ENCODE measurements at regions not wholly inside any gene's neighbourhood (a gene's known extent, or its start where the extent isn't known, plus 50 kb on each side); places are given as distances from the start of the nearest gene placed in this dataset.

DNA sequence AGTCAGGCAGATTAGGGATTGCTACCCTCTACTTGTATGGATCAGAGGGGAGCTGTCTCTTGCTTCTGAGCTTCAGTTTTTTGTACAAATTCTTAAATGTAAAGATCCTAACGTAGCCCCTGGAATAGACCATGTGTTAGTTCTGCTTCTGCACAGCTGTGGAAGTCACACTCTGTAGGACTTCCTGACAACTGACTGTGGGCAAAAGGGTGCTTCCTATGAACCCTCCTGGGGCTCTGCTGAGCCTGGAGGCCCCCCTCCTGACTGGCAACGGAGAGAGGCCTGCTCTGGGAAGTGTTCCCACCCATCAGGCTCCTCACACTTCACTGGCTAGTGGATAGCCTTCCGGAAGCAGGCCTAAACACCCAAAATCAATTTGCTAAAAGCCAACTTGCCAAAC, 131.0 kb downstream of the RPLP1 start:
- no peaks in the 10 kb centered on the region for H3K36me3 Mint-ChIP-seq (ENCODE audit: low read depth)
- intact Hi-C loops (cut with micrococcal nuclease) = no loop called here
- H3K27me3 Mint-ChIP-seq = peaks cover 12% of the 10 kb centered on the region
- peak overlapping the region; percentile 70 for H3K27ac Mint-ChIP-seq
- peaks cover 37% of the 10 kb centered on the region for H3K4me1 Mint-ChIP-seq (ENCODE audit: low read depth)
- H3K9me3 Mint-ChIP-seq = no peaks in the 10 kb centered on the region
- no peak overlapping the region for H3K4me3 Mint-ChIP-seq

DNA sequence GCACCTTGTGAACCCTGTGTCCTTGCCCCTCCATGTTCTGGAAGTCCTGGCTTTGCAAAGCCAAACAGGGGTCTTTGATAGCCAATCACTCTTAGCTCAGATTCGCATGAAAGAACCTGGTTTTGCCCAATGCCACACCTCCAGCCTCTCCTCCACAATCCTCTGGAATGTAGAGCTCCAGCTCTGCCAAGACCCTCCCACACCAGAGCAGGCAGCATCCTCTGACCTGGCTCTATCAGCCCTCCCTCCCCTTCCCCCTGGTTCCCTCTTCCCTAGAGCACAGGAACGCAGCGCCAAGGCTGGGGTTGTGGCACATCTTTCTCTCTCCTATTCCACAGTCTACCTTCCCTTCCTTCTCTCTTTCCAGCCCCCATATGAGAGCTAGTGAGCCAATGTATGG, 133.3 kb downstream of the RPLP1 start:
- H3K27me3 Mint-ChIP-seq = peaks cover 4% of the 10 kb centered on the region
- H3K36me3 Mint-ChIP-seq (ENCODE audit: low read depth) = no peaks in the 10 kb centered on the region
- H3K4me1 Mint-ChIP-seq (ENCODE audit: low read depth) = peaks cover 33% of the 10 kb centered on the region
- no peak overlapping the region for H3K27ac Mint-ChIP-seq
- no peak overlapping the region for H3K4me3 Mint-ChIP-seq
- intact Hi-C loops (cut with micrococcal nuclease) = no loop called here
- no peaks in the 10 kb centered on the region for H3K9me3 Mint-ChIP-seq

DNA sequence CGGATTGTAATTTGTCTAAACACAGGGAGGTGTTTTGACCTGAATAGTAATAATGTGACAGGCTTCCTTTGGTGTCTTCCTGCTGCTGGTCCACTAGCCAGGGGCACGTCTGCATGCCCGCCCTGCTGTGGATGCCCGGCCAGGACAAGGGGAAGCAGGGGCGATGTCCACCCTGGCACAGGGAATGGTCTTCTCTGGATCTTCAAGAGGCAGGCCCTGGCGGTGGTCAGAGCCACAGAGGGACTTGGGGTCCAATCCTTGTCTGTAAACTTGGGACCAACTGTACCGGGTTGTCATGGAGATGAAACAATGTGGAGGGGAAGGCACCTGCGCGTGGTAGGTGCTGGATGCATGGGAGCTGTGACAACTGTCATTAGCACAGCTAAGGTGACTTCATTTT, 134.1 kb downstream of the RPLP1 start:
- Mint-ChIP-seq H3K27me3 (peaks cover 2% of the 10 kb centered on the region), H3K4me1 (ENCODE audit: low read depth) (peaks cover 33% of the 10 kb centered on the region), H3K9me3 (no peaks in the 10 kb centered on the region), H3K36me3 (ENCODE audit: low read depth) (no peaks in the 10 kb centered on the region), H3K27ac (no peak overlapping the region), H3K4me3 (no peak overlapping the region)
- intact Hi-C loops (cut with micrococcal nuclease) = no loop called here

DNA sequence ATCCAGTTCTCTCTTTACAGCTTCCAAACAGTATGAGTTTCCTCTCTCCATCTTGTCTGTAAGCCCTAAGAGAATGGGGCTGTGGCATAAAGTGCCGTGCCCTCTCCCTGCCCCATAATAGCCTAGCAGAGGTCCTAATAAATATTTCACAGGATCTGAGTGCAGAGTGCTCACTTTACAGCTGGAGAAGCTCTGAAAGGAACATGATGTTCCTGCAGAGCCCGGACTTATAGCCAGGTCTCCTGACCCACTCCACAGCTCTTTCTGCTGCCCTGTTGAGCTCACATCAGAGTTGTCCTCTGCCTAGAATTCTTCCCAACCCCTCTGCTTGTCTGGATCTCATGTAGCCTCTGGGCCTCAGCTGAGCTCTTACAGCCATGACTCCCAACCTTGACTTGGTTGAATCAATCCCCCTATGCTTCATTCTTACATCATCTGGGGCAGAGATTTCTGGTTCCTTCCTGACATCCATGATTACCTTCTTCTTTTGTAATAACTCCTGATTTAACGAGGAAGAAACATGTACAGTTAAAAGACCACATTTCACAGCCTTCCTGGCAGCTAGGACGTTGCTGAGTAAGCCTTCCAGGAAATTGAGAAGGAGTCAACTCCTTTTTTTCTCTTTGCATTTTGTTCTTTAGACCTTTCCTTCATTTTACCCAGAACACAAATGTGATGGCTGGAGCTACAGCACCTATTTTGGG, 135.3 kb downstream of the RPLP1 start:
- Mint-ChIP-seq H3K9me3 (no peaks in the 10 kb centered on the region), H3K4me1 (ENCODE audit: low read depth) (peaks cover 33% of the 10 kb centered on the region), H3K27ac (no peak overlapping the region), H3K36me3 (ENCODE audit: low read depth) (no peaks in the 10 kb centered on the region), H3K27me3 (peaks cover 2% of the 10 kb centered on the region), H3K4me3 (no peak overlapping the region)
- intact Hi-C loops (cut with micrococcal nuclease) = no loop called here

DNA sequence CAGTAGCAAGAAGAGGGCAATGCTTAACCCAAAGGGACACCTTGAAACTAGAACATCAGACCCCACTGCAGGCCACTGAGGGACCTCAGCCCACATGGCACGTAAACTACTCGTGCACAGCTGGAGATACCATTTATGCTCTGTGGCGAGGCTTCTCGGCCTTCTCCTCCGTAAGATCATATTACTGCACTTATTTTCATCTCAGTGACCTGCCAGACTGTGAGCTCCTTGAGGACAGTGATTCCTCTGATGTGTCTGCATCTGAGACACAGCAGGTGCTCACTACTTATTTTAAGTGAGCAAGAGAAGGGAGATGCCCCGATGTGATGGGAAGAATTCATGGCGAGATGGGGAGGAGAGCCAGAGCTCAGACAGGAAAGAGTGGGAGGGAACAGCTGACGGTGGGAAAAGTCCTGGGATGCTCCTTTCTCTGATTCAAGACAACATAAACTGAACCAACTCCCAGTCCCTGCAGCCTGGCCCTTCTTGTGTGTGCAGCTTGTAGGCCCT, 137.6 kb downstream of the RPLP1 start:
- Mint-ChIP-seq H3K4me1 (ENCODE audit: low read depth) (peaks cover 40% of the 10 kb centered on the region), H3K36me3 (ENCODE audit: low read depth) (no peaks in the 10 kb centered on the region), H3K27me3 (peaks cover 9% of the 10 kb centered on the region), H3K4me3 (no peak overlapping the region), H3K27ac (no peak overlapping the region), H3K9me3 (no peaks in the 10 kb centered on the region)
- intact Hi-C loops (cut with micrococcal nuclease) = no loop called here

DNA sequence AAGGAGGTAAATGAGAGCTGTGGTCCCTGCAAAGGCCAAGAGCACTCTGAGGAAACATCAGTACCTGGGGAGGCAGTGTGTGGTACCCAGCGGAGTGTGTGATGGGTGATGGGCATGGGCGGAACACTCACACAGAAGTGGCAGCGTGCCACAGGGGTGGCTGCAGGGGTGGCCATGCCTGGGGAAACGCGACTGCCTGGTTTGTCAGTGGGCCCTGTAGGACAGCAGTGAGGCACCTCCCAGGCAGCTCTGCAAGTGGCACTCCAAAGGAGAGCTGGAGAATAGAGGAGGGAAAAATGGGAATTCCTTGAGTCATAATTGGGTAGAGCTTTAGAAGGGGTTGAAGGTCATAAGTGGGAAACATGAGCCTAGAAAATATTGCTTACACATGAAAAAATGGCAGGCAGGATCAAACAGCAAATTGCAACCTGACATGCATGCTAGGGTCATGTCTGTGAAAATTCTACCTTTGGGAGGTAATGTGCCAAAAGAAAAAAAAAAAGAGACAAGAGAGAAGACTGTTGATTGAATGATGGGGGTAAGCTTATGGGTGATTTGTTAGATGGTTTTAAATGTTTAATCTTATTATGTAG, 138.4 kb downstream of the RPLP1 start:
- no peak overlapping the region for H3K27ac Mint-ChIP-seq
- H3K4me1 Mint-ChIP-seq (ENCODE audit: low read depth) = peaks cover 47% of the 10 kb centered on the region
- no peak overlapping the region for H3K4me3 Mint-ChIP-seq
- H3K27me3 Mint-ChIP-seq = peaks cover 16% of the 10 kb centered on the region
- intact Hi-C loops (cut with micrococcal nuclease) = no loop called here
- H3K36me3 Mint-ChIP-seq (ENCODE audit: low read depth) = no peaks in the 10 kb centered on the region
- no peaks in the 10 kb centered on the region for H3K9me3 Mint-ChIP-seq

DNA sequence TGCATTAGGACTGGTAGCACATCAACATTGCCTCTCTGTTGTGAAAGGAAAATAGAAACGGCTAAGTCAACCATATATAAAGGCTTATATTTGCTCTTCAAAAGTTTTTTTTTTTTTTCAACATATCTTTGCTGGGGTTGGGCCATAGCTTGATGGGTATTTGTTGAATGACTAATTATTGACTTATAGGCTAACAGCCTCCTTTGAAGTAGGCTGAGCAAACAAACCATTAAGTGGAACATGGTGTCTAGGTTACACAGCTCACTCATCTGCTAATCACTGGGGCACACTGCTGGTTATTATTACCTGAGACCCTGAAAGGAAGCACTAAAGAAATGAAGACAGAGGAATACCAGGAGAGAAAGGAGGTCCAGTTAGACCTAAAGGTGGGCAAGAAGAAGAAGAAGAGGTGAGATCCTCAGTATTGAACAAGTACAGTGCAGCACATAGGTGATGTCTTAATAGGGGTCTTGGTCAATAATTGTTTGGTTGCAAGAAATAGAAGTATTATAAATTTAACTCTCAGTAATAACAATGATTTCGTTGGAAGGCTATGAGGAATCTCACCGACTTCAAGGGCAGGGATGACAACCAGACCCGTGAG, 139.4 kb downstream of the RPLP1 start:
- Mint-ChIP-seq H3K4me3 (no peak overlapping the region), H3K27me3 (peaks cover 21% of the 10 kb centered on the region), H3K27ac (no peak overlapping the region), H3K4me1 (ENCODE audit: low read depth) (peaks cover 47% of the 10 kb centered on the region), H3K9me3 (no peaks in the 10 kb centered on the region), H3K36me3 (ENCODE audit: low read depth) (no peaks in the 10 kb centered on the region)
- intact Hi-C loops (cut with micrococcal nuclease) = no loop called here

DNA sequence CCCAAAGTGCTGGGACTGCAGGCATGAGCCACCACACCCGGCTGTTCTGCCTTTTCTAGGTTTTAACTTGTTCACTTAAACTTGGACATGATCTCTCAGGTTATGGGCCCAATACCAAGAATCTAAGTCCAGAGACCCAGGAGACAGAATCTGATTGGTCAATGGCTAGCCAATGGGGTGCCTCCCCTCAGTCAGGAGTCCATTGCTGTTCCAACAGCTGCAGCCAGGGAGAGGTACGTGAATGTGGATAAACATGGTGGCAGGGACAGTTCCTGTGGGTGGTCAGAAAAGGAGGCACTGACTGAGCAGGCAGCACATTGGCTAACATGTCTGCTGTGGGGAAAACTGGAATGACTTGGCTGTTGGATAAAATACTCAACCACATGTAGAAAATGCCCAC, 140.3 kb downstream of the RPLP1 start:
- peaks cover 23% of the 10 kb centered on the region for H3K27me3 Mint-ChIP-seq
- no peaks in the 10 kb centered on the region for H3K36me3 Mint-ChIP-seq (ENCODE audit: low read depth)
- H3K4me1 Mint-ChIP-seq (ENCODE audit: low read depth) = peaks cover 38% of the 10 kb centered on the region
- no peak overlapping the region for H3K4me3 Mint-ChIP-seq
- no peaks in the 10 kb centered on the region for H3K9me3 Mint-ChIP-seq
- intact Hi-C loops (cut with micrococcal nuclease) = no loop called here
- H3K27ac Mint-ChIP-seq = no peak overlapping the region

DNA sequence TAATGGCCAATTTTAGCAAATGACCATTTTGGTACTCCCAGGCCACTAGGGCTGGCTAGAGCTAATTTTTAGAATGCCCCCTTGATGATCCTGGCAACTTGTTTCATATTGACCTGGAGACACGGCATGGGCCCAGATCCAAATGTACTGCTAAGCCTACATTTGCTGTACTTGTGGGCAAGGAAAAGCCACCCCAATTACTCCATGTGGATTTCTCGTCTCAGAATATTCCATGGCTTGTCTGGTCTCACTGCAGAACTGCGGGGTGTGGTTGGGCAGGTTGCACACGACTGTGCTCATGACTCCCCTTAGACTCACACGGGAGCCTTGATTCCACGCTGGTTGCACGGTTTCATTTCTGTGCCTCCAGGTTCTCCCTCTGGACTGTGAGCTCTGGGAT, 140.9 kb downstream of the RPLP1 start:
- Mint-ChIP-seq H3K36me3 (ENCODE audit: low read depth) (no peaks in the 10 kb centered on the region), H3K4me3 (no peak overlapping the region), H3K4me1 (ENCODE audit: low read depth) (peaks cover 33% of the 10 kb centered on the region), H3K27me3 (peaks cover 22% of the 10 kb centered on the region), H3K27ac (no peak overlapping the region), H3K9me3 (no peaks in the 10 kb centered on the region)
- intact Hi-C loops (cut with micrococcal nuclease) = no loop called here

DNA sequence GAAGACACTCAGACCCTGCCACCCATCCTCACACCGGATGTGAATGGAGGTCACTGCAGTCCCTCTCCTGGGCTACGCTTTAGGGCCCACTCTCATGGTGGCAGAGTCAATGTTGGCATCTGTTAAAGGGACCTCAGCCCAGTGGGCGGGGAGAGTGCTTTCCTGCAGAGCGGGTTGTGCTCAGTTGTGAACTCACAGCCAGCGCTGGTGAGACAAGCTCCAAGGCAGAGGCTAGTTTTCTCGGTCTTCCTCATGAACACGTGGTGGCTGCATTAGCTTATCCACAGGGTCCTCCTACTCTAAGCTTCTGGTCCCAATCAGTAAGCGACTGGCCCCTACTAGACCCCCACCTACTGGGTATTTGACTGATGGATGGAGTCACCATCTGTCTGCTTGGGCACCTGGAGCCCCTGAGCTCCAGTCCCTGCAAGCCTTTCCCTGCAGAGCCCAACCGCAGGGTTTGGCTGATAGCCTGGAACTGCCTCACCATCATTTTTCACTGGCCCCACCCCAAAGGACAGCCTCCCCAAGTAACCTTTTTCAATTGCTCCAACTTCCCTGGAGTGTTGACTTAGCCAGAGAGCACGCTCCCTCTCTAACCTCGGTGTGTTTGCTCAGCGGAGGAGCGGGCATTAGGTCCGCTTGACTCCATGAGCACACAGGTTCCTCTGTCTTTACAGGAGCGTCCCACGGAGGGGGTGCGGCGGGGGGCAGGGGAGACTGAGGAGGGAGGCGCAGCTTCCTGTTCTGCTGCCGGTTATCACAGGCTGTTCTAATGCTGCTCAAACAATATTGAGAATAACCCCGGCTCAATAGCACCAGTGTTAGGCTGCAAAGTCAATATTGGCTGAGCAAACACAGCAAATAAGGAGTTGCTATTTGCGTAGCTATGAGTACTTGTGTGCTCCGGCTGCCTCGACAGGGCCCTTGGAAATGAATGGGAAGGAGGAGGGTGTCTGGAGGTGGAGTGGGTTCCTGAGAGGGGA, 141.7 kb downstream of the RPLP1 start:
- peaks cover 27% of the 10 kb centered on the region for H3K27me3 Mint-ChIP-seq
- no peak overlapping the region for H3K27ac Mint-ChIP-seq
- H3K36me3 Mint-ChIP-seq (ENCODE audit: low read depth) = no peaks in the 10 kb centered on the region
- peak overlapping the region; percentile 59 for H3K4me3 Mint-ChIP-seq
- H3K4me1 Mint-ChIP-seq (ENCODE audit: low read depth) = peaks cover 33% of the 10 kb centered on the region
- intact Hi-C loops (cut with micrococcal nuclease) = no loop called here
- no peaks in the 10 kb centered on the region for H3K9me3 Mint-ChIP-seq

DNA sequence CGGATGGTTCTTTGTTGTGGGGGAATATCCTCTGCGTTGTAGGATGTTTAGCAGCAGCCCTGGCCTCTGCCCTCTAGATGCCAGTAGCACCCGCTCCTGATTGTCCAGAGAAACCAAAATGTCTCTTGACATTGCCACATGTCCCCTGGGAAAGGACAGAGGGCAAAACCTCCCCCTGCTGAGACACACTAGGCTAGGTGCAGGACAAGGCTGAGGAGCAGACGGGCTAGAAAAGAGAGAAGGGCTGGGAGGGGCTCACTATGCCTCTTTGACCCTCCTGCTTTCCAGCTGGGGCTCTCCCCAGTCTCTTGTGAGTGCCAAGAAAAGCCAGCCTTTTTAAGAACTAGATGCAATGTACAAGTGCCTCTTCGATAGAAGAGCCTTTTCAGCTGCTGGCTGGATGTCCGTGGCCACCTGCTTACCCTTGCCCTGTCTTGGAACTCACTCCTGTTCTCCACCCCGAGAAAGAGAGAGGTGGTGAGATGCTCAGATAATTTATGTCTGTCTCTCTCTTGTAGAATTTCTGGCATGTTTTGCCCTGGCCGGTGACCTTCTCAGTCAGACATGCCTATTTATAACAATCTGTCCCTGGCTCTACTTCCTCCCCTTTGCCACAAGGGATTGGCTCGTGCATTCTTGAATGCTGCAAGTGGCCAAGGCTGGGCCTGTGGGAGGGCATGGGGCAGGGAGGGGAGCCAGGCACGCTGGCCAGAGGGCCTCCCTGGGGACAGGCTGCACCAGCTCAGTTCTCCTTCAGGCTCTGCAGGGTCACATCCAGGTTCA, 142.6 kb downstream of the RPLP1 start:
- H3K27me3 Mint-ChIP-seq = peaks cover 35% of the 10 kb centered on the region
- no peaks in the 10 kb centered on the region for H3K9me3 Mint-ChIP-seq
- H3K36me3 Mint-ChIP-seq (ENCODE audit: low read depth) = no peaks in the 10 kb centered on the region
- intact Hi-C loops (cut with micrococcal nuclease) = no loop called here
- peaks cover 31% of the 10 kb centered on the region for H3K4me1 Mint-ChIP-seq (ENCODE audit: low read depth)
- H3K4me3 Mint-ChIP-seq = no peak overlapping the region
- H3K27ac Mint-ChIP-seq = no peak overlapping the region

DNA sequence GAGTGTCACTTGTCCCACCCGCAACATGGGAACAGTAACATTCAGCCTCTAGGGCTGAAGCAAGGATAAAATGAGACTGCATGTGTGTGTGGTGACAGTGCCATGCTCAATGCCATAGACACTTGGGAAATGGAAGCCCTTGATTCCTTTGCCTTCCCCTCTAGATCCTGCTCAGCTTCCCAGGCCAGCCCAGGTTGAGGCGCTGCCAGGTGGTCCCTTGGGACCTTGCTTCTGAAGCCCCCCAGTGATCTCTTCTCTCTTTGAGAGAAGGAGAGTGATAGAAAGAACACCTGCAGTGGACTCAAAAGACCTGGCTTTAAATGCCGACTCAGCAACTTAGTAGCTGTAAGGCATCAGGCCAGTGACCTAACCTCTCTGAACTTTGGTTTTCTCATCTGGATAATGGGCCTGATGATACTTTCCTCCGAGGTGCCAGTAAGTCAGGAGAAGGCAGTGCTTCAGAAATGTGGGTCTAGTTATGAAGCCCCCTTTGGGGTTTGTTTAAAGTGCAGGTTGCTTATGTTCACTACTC, 144.5 kb downstream of the RPLP1 start:
- H3K9me3 Mint-ChIP-seq = no peaks in the 10 kb centered on the region
- no peaks in the 10 kb centered on the region for H3K36me3 Mint-ChIP-seq (ENCODE audit: low read depth)
- H3K27me3 Mint-ChIP-seq = peaks cover 35% of the 10 kb centered on the region
- peaks cover 27% of the 10 kb centered on the region for H3K4me1 Mint-ChIP-seq (ENCODE audit: low read depth)
- H3K27ac Mint-ChIP-seq = no peak overlapping the region
- intact Hi-C loops (cut with micrococcal nuclease) = no loop called here
- no peak overlapping the region for H3K4me3 Mint-ChIP-seq

DNA sequence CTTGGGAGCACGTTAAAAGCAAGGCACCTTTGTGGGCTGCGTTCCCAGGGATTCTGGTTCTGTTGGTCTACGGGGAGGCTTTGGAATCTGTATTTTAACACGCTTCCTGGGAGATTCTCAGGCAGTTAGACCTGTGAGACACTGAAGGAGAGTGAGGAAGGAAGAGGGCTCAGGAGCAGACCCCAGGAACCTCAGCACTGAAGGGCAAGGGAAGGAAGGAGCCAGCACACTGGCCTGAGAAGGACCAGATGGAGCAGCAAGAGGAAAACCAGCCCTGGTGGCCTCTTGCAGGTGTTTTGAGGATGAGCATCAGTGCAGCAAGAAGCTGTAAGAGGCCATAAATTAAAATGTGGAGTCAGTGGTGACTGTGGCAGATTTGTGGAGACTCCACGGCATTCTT, 146.7 kb downstream of the RPLP1 start:
- H3K4me1 Mint-ChIP-seq (ENCODE audit: low read depth) = peaks cover 35% of the 10 kb centered on the region
- no peak overlapping the region for H3K4me3 Mint-ChIP-seq

More for the DNA sequence above, 146.7 kb downstream of the RPLP1 start:
- Mint-ChIP-seq H3K27ac (no peak overlapping the region), H3K36me3 (ENCODE audit: low read depth) (no peaks in the 10 kb centered on the region), H3K9me3 (no peaks in the 10 kb centered on the region), H3K27me3 (peaks cover 40% of the 10 kb centered on the region)
- intact Hi-C loops (cut with micrococcal nuclease) = no loop called here

All from dendritic cell treated with granulocyte-macrophage colony-stimulating factor and Interleukin-4, amounts not matched to agents 40 ng/mL and 50 ng/mL, for 4 days (primary cell).